ENCODE measurements at regions not wholly inside any gene's neighbourhood (a gene's known extent, or its start where the extent isn't known, plus 50 kb on each side); places are given as distances from the start of the nearest gene placed in this dataset.

DNA sequence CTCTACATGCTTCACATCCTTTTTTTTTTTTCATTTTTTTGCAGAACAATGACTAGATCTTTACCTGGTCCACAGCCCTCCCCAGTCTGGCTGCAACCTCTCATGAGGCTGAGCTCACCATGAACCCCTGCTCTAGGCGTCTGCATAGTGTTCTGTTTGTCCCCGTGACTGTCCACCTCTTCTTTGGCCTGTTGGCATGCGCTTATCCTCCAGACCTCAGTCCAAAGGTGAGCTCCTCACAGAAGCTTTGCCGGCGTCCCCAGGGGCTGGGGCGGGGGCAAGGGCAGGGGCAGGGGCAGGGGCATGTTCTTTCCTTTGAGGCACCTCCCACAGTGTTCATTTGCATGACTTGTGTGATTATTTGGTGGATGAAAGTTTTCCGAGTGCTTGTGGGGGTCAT lies 218.4 kb upstream of the ZNF32 start:
- Histone ChIP-seq H3K9me3 (replicated peaks in 1 of 2; ENCODE audit: control insufficient read depth in 1 of 2, insufficient read depth in 1 of 2, low read length in 2 of 2) (no peaks in the 10 kb centered on the region), H3K4me1 (ENCODE audit: control insufficient read depth in 1 of 2, insufficient read depth in 2 of 2, low read length in 2 of 2) (no peaks in the 10 kb centered on the region), H2AFZ (ENCODE audit: insufficient read depth, low read depth, low read length, poor library complexity, severe bottlenecking) (no peak overlapping the region), H3K79me2 (ENCODE audit: insufficient read depth, low read length) (no peaks in the 10 kb centered on the region), H3K36me3 (replicated peaks in 1 of 2; ENCODE audit: control insufficient read depth in 1 of 2, insufficient read depth in 2 of 2, low read length in 2 of 2) (no peaks in the 10 kb centered on the region), H4K20me1 (ENCODE audit: insufficient read depth, low read length) (no peaks in the 10 kb centered on the region), H3K27me3 (ENCODE audit: control insufficient read depth in 2 of 2, insufficient read depth in 2 of 2, low read length in 2 of 2) (no peaks in the 10 kb centered on the region), H3K4me3 (replicated peaks in 1 of 3; ENCODE audit: low read depth in 2 of 3, low read length in 3 of 3) (no peak overlapping the region), H3K9ac (ENCODE audit: insufficient read depth, low read length, poor library complexity, severe bottlenecking) (no peak overlapping the region), H3K27ac (ENCODE audit: low read depth in 1 of 2, low read length in 2 of 2) (no peak overlapping the region), H3K4me2 (replicated peaks; ENCODE audit: extremely low read depth, low read length, poor library complexity, severe bottlenecking) (no peak overlapping the region)
- WGBS (ENCODE audit: insufficient coverage) = 96% methylated on average over 3 of the region's 7 CpGs
- Mint-ChIP-seq H3K36me3 (no peaks in the 10 kb centered on the region), H3K4me1 (no peaks in the 10 kb centered on the region), H3K9me3 (no peaks in the 10 kb centered on the region), H3K27me3 (ENCODE audit: low read depth in 3 of 3) (peaks cover 2 to 8% (median 6%) of the 10 kb centered on the region in 3 donors), H3K27ac (no peak overlapping the region), H3K4me3 (no peak overlapping the region)
- intact Hi-C loops (cut with micrococcal nuclease) = no loop called here
- TF ChIP-seq CTCF (IDR thresholded peaks at IDR 0.05) = no peak
- no peak for DNase-seq

GRCh38 chr10:43866712-43867111 lies 218.0 kb upstream of the ZNF32 start:
- Histone ChIP-seq H3K4me3 (replicated peaks in 1 of 3; ENCODE audit: low read depth in 2 of 3, low read length in 3 of 3) (no peak overlapping the region), H2AFZ (ENCODE audit: insufficient read depth, low read depth, low read length, poor library complexity, severe bottlenecking) (no peak overlapping the region), H3K4me2 (replicated peaks; ENCODE audit: extremely low read depth, low read length, poor library complexity, severe bottlenecking) (no peak overlapping the region), H3K9me3 (replicated peaks in 1 of 2; ENCODE audit: control insufficient read depth in 1 of 2, insufficient read depth in 1 of 2, low read length in 2 of 2) (no peaks in the 10 kb centered on the region), H3K27ac (ENCODE audit: low read depth in 1 of 2, low read length in 2 of 2) (no peak overlapping the region), H3K4me1 (ENCODE audit: control insufficient read depth in 1 of 2, insufficient read depth in 2 of 2, low read length in 2 of 2) (no peaks in the 10 kb centered on the region), H3K27me3 (ENCODE audit: control insufficient read depth in 2 of 2, insufficient read depth in 2 of 2, low read length in 2 of 2) (no peaks in the 10 kb centered on the region), H3K79me2 (ENCODE audit: insufficient read depth, low read length) (no peaks in the 10 kb centered on the region), H4K20me1 (ENCODE audit: insufficient read depth, low read length) (no peaks in the 10 kb centered on the region), H3K36me3 (replicated peaks in 1 of 2; ENCODE audit: control insufficient read depth in 1 of 2, insufficient read depth in 2 of 2, low read length in 2 of 2) (no peaks in the 10 kb centered on the region), H3K9ac (ENCODE audit: insufficient read depth, low read length, poor library complexity, severe bottlenecking) (no peak overlapping the region)
- H3K27ac Mint-ChIP-seq = no peak overlapping the region
- peaks cover 2 to 9% (median 8%) of the 10 kb centered on the region in 3 donors for H3K27me3 Mint-ChIP-seq (ENCODE audit: low read depth in 3 of 3)
- H3K4me1 Mint-ChIP-seq = no peaks in the 10 kb centered on the region
- intact Hi-C loops (cut with micrococcal nuclease) = no loop called here
- TF ChIP-seq CTCF (IDR thresholded peaks at IDR 0.05) = no peak
- 99% methylated on average over 6 of the region's 6 CpGs for WGBS (ENCODE audit: insufficient coverage)
- H3K36me3 Mint-ChIP-seq = no peaks in the 10 kb centered on the region
- no peak for DNase-seq
- no peaks in the 10 kb centered on the region for H3K9me3 Mint-ChIP-seq
- H3K4me3 Mint-ChIP-seq = no peak overlapping the region
